GM18867 (cell line): ENCODE measurements at regions not wholly inside any gene's neighbourhood (a gene's known extent, or its start where the extent isn't known, plus 50 kb on each side); places are given as distances from the start of the nearest gene placed in this dataset.

Source experiments
- ATAC-seq: cut with Tn5 transposase; IDR thresholded peaks from one replicate; pipeline ENCODE4 v1.9.1; 2021; ENCODE audit warnings: mild to moderate bottlenecking, moderate library complexity; ENCODE audit not compliant: unreplicated experiment

- ATAC-seq: no peak
Measured at GRCh38 chr10:130902929-130903328, 408.6 kb downstream of the TCERG1L start.

- no peak for ATAC-seq
Measured at GRCh38 chr10:130904676-130905075, 406.8 kb downstream of the TCERG1L start.

GRCh38 chr10:130905386-130905785 is 406.1 kb downstream of the TCERG1L start:
- ATAC-seq: no peak

GRCh38 chr10:130905921-130906320 is 405.6 kb downstream of the TCERG1L start:
- no peak for ATAC-seq

GRCh38 chr10:130910848-130911247 is 400.7 kb downstream of the TCERG1L start:
- no peak for ATAC-seq

- no peak for ATAC-seq
Measured at GRCh38 chr10:130913844-130914243, 397.7 kb downstream of the TCERG1L start.

GRCh38 chr10:130914367-130914766 is 397.2 kb downstream of the TCERG1L start:
- no peak for ATAC-seq

GRCh38 chr10:130915065-130915464 is 396.5 kb downstream of the TCERG1L start:
- no peak for ATAC-seq

GRCh38 chr10:130921461-130921860 is 390.1 kb downstream of the TCERG1L start:
- ATAC-seq: no peak

- ATAC-seq: no peak
Measured at GRCh38 chr10:130921911-130922440, 389.5 kb downstream of the TCERG1L start.

- ATAC-seq: no peak
Measured at GRCh38 chr10:130923596-130923995, 387.9 kb downstream of the TCERG1L start.

GRCh38 chr10:130924138-130924819 is 387.2 kb downstream of the TCERG1L start:
- ATAC-seq: no peak

GRCh38 chr10:130926442-130926841 is 385.1 kb downstream of the TCERG1L start:
- ATAC-seq: no peak

GRCh38 chr10:130927157-130927556 is 384.4 kb downstream of the TCERG1L start:
- ATAC-seq: no peak

- no peak for ATAC-seq
Measured at GRCh38 chr10:130928306-130928705, 383.2 kb downstream of the TCERG1L start.

GRCh38 chr10:130929422-130930325 is 381.8 kb downstream of the TCERG1L start:
- no peak for ATAC-seq

- ATAC-seq: no peak
Measured at GRCh38 chr10:130930821-130931220, 380.7 kb downstream of the TCERG1L start.

- no peak for ATAC-seq
Measured at GRCh38 chr10:130931256-130931655, 380.3 kb downstream of the TCERG1L start.

GRCh38 chr10:130932326-130933007 is 379.1 kb downstream of the TCERG1L start:
- ATAC-seq: no peak

GRCh38 chr10:130933008-130933390 is 378.5 kb downstream of the TCERG1L start:
- no peak for ATAC-seq
